ENCODE measurements at regions not wholly inside any gene's neighbourhood (a gene's known extent, or its start where the extent isn't known, plus 50 kb on each side); places are given as distances from the start of the nearest gene placed in this dataset.

GRCh38 chr5:82334856-82335255 is 56.7 kb upstream of the RPS23 start (continued):
- TF ChIP-seq HMBOX1 (IDR thresholded peaks at IDR 0.05): peak; percentile 23
- TF ChIP-seq ARID1B (IDR thresholded peaks at IDR 0.05): peak; percentile 49; the same call in 1 of the 2 replicates
- TF ChIP-seq TAL1 (IDR thresholded peaks at IDR 0.05): peak; percentile 23; the same call in 1 of the 2 replicates
- no peak for TF ChIP-seq BRF2 (IDR thresholded peaks at IDR 0.05; ENCODE audit: borderline replicate concordance, insufficient read depth, insufficient read length)
- TF ChIP-seq E2F3 (CRISPR knock-in tag; IDR thresholded peaks at IDR 0.05): no peak
- TF ChIP-seq RBM25 (IDR thresholded peaks at IDR 0.05; ENCODE audit: low read depth, low read length, severe bottlenecking): no peak
- TF ChIP-seq ATF4 (CRISPR knock-in tag; IDR thresholded peaks at IDR 0.05): no peak
- TF ChIP-seq NFRKB (IDR thresholded peaks at IDR 0.05; ENCODE audit: low read depth): no peak
- no peak for TF ChIP-seq POLR2B (IDR thresholded peaks at IDR 0.05; ENCODE audit: low read depth, partially characterized antibody)
- no peak for TF ChIP-seq ZC3H4 (CRISPR knock-in tag; IDR thresholded peaks at IDR 0.05; ENCODE audit: borderline replicate concordance)
- TF ChIP-seq, protein P1, sequence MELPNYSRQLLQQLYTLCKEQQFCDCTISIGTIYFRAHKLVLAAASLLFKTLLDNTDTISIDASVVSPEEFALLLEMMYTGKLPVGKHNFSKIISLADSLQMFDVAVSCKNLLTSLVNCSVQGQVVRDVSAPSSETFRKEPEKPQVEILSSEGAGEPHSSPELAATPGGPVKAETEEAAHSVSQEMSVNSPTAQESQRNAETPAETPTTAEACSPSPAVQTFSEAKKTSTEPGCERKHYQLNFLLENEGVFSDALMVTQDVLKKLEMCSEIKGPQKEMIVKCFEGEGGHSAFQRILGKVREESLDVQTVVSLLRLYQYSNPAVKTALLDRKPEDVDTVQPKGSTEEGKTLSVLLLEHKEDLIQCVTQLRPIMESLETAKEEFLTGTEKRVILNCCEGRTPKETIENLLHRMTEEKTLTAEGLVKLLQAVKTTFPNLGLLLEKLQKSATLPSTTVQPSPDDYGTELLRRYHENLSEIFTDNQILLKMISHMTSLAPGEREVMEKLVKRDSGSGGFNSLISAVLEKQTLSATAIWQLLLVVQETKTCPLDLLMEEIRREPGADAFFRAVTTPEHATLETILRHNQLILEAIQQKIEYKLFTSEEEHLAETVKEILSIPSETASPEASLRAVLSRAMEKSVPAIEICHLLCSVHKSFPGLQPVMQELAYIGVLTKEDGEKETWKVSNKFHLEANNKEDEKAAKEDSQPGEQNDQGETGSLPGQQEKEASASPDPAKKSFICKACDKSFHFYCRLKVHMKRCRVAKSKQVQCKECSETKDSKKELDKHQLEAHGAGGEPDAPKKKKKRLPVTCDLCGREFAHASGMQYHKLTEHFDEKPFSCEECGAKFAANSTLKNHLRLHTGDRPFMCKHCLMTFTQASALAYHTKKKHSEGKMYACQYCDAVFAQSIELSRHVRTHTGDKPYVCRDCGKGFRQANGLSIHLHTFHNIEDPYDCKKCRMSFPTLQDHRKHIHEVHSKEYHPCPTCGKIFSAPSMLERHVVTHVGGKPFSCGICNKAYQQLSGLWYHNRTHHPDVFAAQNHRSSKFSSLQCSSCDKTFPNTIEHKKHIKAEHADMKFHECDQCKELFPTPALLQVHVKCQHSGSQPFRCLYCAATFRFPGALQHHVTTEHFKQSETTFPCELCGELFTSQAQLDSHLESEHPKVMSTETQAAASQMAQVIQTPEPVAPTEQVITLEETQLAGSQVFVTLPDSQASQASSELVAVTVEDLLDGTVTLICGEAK (IDR thresholded peaks at IDR 0.05): no peak
- TF ChIP-seq, protein P1 (CRISPR knock-in tag; IDR thresholded peaks at IDR 0.05): no peak
- peak; percentile 62; the same call in 1 of the 2 replicates for TF ChIP-seq ZNF384 (IDR thresholded peaks at IDR 0.05; ENCODE audit: low read depth, low read length)
- no peak for TF ChIP-seq DMBX1 (CRISPR knock-in tag; IDR thresholded peaks at IDR 0.05; ENCODE audit: borderline replicate concordance)
- no peak for TF ChIP-seq RFX7 (CRISPR knock-in tag; IDR thresholded peaks at IDR 0.05)
